BJ (cell line): ENCODE measurements at regions not wholly inside any gene's neighbourhood (a gene's known extent, or its start where the extent isn't known, plus 50 kb on each side); places are given as distances from the start of the nearest gene placed in this dataset.

ENCODE experiments used
- CTCF ChIA-PET: fragments of 350-600 bp; formaldehyde crosslinking; extraction: SDS; loops from one replicate; lab custom pipeline; 2021; ENCODE audit warnings: antibody characterized with exemption, inconsistent platforms; lab: Yijun Ruan, JAX
- POLR2A ChIA-PET: fragments of 300-600 bp; sonication (Branson Sonifier 250); formaldehyde crosslinking; extraction: SDS; loops from one replicate; lab custom pipeline; 2021; ENCODE audit warnings: antibody characterized with exemption; lab: Charles Lee
- DNase-seq: peaks from one replicate; pipeline ENCODE4 v3.0.0-alpha.2; 2011; ENCODE audit warnings: low read depth
- H3K27me3 ChIP-seq: 2 replicates; pipeline ENCODE4 v1.6.0; 2011; ENCODE audit warnings: low read length; ENCODE audit not compliant: control insufficient read depth, insufficient read depth
- H3K36me3 ChIP-seq: 2 replicates; pipeline ENCODE4 v1.5.1; 2011; ENCODE audit warnings: low read length; ENCODE audit not compliant: control insufficient read depth, insufficient read depth
- H3K4me3 ChIP-seq: 2 replicates; pipeline ENCODE4 v1.5.1; 2011; ENCODE audit warnings: low read depth, mild to moderate bottlenecking, control low read depth, low read length
- CTCF ChIP-seq: IDR thresholded peaks from 2 replicates; pipeline ENCODE4 v1.5.1; 2011; ENCODE audit warnings: low read depth, mild to moderate bottlenecking, control low read depth, inconsistent platforms, low read length, moderate library complexity; ENCODE audit not compliant: insufficient read depth

GRCh38 chr2:64910523-64910922, 78.7 kb upstream of the SLC1A4 start:
- TF ChIP-seq CTCF, result no peak
- no peak for DNase-seq
- H3K27me3 ChIP-seq, result peaks cover 11% of the 10 kb centered on the region
- H3K4me3 ChIP-seq, result no peak overlapping the region
- POLR2A ChIA-PET, result no interaction called here
- H3K36me3 ChIP-seq, result no peaks in the 10 kb centered on the region
- CTCF ChIA-PET, result interaction anchor here (0.6 kb wide), 1 partner anchor 305 kb away, joined by 3 read pairs; no protein-coding TSS in a partner anchor

GRCh38 chr2:64910972-64911433, 78.2 kb upstream of the SLC1A4 start:
- no peak for DNase-seq
- POLR2A ChIA-PET, result no interaction called here

GRCh38 chr2:64913357-64913869, 75.8 kb upstream of the SLC1A4 start:
- no peak for TF ChIP-seq CTCF
- POLR2A ChIA-PET, result no interaction called here
- Histone ChIP-seq H3K4me3 (no peak overlapping the region), H3K27me3 (peaks cover 6% of the 10 kb centered on the region), H3K36me3 (no peaks in the 10 kb centered on the region)
- CTCF ChIA-PET, result interaction anchor here (0.9 to 9.5 kb wide), 3 partner anchors 121 to 317 kb away, joined by 3 to 147 read pairs (median 3); no protein-coding TSS in a partner anchor
- no peak for DNase-seq

More at GRCh38 chr2:64910972-64911433, 78.2 kb upstream of the SLC1A4 start:
- no peak for TF ChIP-seq CTCF
- Histone ChIP-seq H3K27me3 (peaks cover 11% of the 10 kb centered on the region), H3K36me3 (no peaks in the 10 kb centered on the region), H3K4me3 (no peak overlapping the region)
- CTCF ChIA-PET, result interaction anchor here (0.6 kb wide), 1 partner anchor 306 kb away, joined by 3 read pairs; no protein-coding TSS in a partner anchor

- no peak for DNase-seq
- H3K27me3 ChIP-seq, result peaks cover 3% of the 10 kb centered on the region
- no peak for TF ChIP-seq CTCF
- ChIA-PET CTCF (interaction anchor here (9.5 kb wide), 1 partner anchor 120 kb away, joined by 147 read pairs; no protein-coding TSS in a partner anchor), POLR2A (no interaction called here)
- no peaks in the 10 kb centered on the region for H3K36me3 ChIP-seq
- no peak overlapping the region for H3K4me3 ChIP-seq
Measured at GRCh38 chr2:64914247-64914646, 75.0 kb upstream of the SLC1A4 start.

GRCh38 chr2:64914735-64915509, 74.3 kb upstream of the SLC1A4 start:
- no peak for DNase-seq
- Histone ChIP-seq H3K36me3 (no peaks in the 10 kb centered on the region), H3K27me3 (peaks cover 3% of the 10 kb centered on the region), H3K4me3 (no peak overlapping the region)
- ChIA-PET CTCF (interaction anchor here (0.6 to 9.5 kb wide), 12 partner anchors 9 to 659 kb away, joined by 3 to 147 read pairs (median 4); partner anchors contain the start of gene SLC1A4), POLR2A (no interaction called here)
- TF ChIP-seq CTCF, result no peak
